Muscle of back (tissue), 3 donors: ENCODE measurements at regions not wholly inside any gene's neighbourhood (a gene's known extent, or its start where the extent isn't known, plus 50 kb on each side); places are given as distances from the start of the nearest gene placed in this dataset.
A peak's percentile ranks its signal among the peaks of the same experiment; 100 is the strongest.

Experiments used
- DNase-seq, 3 donors: peaks; one replicate each; pipeline versions ENCODE4 v3.0.0 to v3.0.0-alpha.2; 2013

GRCh38 chr10:78850644-78851435 lies 217.9 kb upstream of the ZMIZ1 start:
- DNase-seq, result peak in 2 of 3 donors; percentile 17 to 52

GRCh38 chr10:78851647-78852046 lies 217.1 kb upstream of the ZMIZ1 start:
- no peak for DNase-seq

- no peak for DNase-seq
These were observed 216.1 kb upstream of the ZMIZ1 start for GRCh38 chr10:78852466-78853240.

GRCh38 chr10:78853864-78854263 lies 214.9 kb upstream of the ZMIZ1 start:
- no peak for DNase-seq

- DNase-seq, result peak; percentile 42 to 65 (median 49)
These were observed 212.3 kb upstream of the ZMIZ1 start for GRCh38 chr10:78856421-78856820.

- DNase-seq, result no peak
These were observed 211.6 kb upstream of the ZMIZ1 start for GRCh38 chr10:78857193-78857592.

- no peak for DNase-seq
These were observed 209.5 kb upstream of the ZMIZ1 start for GRCh38 chr10:78859266-78859665.

GRCh38 chr10:78859769-78860168 lies 209.0 kb upstream of the ZMIZ1 start:
- no peak for DNase-seq

GRCh38 chr10:78860260-78860914 lies 208.4 kb upstream of the ZMIZ1 start:
- DNase-seq, result no peak

- DNase-seq, result peak; percentile 31 to 55 (median 33)
These were observed 207.0 kb upstream of the ZMIZ1 start for GRCh38 chr10:78861529-78862327.

- DNase-seq, result no peak
These were observed 206.5 kb upstream of the ZMIZ1 start for GRCh38 chr10:78862328-78862640.

GRCh38 chr10:78863140-78863905 lies 205.4 kb upstream of the ZMIZ1 start:
- peak in 2 of 3 donors; percentile 34 to 61 for DNase-seq

GRCh38 chr10:78863906-78864239 lies 204.9 kb upstream of the ZMIZ1 start:
- DNase-seq, result no peak

GRCh38 chr10:78864761-78865537 lies 203.8 kb upstream of the ZMIZ1 start:
- DNase-seq, result no peak

GRCh38 chr10:78865538-78865875 lies 203.3 kb upstream of the ZMIZ1 start:
- DNase-seq, result no peak

GRCh38 chr10:78865931-78866717 lies 202.6 kb upstream of the ZMIZ1 start:
- no peak for DNase-seq

- DNase-seq, result no peak
These were observed 201.8 kb upstream of the ZMIZ1 start for GRCh38 chr10:78866731-78867554.

GRCh38 chr10:78867555-78867939 lies 201.2 kb upstream of the ZMIZ1 start:
- DNase-seq, result no peak

- no peak for DNase-seq
These were observed 200.7 kb upstream of the ZMIZ1 start for GRCh38 chr10:78868048-78868447.
